Stomach (tissue), 4 donors: ENCODE measurements at regions not wholly inside any gene's neighbourhood (a gene's known extent, or its start where the extent isn't known, plus 50 kb on each side); places are given as distances from the start of the nearest gene placed in this dataset.

Source experiments
- EP300 ChIP-seq: sonication (generic); formaldehyde crosslinking; IDR thresholded peaks from one replicate; pipeline ENCODE4 v1.6.1; 2017; ENCODE audit warnings: antibody characterized with exemption
- POLR2A ChIP-seq, 4 donors: fragments of 450-650 bp; IDR thresholded peaks; one replicate each; pipeline ENCODE4 v1.6.1; 2016; ENCODE audit warnings: antibody characterized with exemption in 4 of 4, control low read depth in 2 of 4, mild to moderate bottlenecking in 1 of 4, moderate library complexity in 1 of 4
- TF ChIP-seq, protein P1 (sequence below), 7 experiments: fragments of 450-650 bp in 4 of 7; fragments of 200-600 bp in 3 of 7; sonication (generic) in 3 of 7; IDR thresholded peaks; one replicate each; pipeline ENCODE4 v1.5.1; 2016 to 2019; ENCODE audit warnings: antibody characterized with exemption in 7 of 7, control low read depth in 2 of 7, mild to moderate bottlenecking in 1 of 7

DNA sequence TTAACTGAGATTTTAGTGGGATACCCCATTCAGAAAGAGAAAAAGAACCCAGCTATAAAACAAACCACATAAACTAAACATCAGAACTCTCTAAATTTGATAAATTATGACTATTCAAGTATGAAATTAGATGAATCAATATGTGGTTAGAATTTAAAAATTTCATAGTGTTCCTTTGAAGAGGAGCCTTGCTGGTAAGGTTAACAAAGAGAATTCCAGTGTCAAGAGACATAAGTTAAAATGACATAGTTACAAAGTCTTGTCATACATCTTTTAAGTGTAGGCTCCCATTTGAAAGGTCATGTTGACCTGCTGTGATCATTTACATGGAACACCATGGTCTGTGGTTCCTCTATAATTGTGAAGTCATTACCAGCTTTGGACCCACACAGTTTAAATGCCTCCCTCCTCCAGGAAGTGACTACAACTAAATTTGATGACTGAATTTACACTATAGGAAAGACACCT lies 231.6 kb upstream of the ETAA1 start:
- TF ChIP-seq POLR2A (IDR thresholded peaks at IDR 0.05) (no peak), EP300 (no peak)
- TF ChIP-seq, protein P1, sequence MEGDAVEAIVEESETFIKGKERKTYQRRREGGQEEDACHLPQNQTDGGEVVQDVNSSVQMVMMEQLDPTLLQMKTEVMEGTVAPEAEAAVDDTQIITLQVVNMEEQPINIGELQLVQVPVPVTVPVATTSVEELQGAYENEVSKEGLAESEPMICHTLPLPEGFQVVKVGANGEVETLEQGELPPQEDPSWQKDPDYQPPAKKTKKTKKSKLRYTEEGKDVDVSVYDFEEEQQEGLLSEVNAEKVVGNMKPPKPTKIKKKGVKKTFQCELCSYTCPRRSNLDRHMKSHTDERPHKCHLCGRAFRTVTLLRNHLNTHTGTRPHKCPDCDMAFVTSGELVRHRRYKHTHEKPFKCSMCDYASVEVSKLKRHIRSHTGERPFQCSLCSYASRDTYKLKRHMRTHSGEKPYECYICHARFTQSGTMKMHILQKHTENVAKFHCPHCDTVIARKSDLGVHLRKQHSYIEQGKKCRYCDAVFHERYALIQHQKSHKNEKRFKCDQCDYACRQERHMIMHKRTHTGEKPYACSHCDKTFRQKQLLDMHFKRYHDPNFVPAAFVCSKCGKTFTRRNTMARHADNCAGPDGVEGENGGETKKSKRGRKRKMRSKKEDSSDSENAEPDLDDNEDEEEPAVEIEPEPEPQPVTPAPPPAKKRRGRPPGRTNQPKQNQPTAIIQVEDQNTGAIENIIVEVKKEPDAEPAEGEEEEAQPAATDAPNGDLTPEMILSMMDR (IDR thresholded peaks at IDR 0.05) = no peak
